ENCODE measurements at regions not wholly inside any gene's neighbourhood (a gene's known extent, or its start where the extent isn't known, plus 50 kb on each side); places are given as distances from the start of the nearest gene placed in this dataset.

GRCh38 chr2:103959174-103960128 is 894.5 kb upstream of the POU3F3 start:
- DNase-seq, result peak; percentile 4

- DNase-seq, result no peak
Observed at GRCh38 chr2:103960129-103960513, 893.8 kb upstream of the POU3F3 start.

- no peak for DNase-seq
Observed at GRCh38 chr2:103960951-103961350, 893.0 kb upstream of the POU3F3 start.

GRCh38 chr2:103961862-103962261 is 892.1 kb upstream of the POU3F3 start:
- DNase-seq, result no peak

- DNase-seq, result no peak
Observed at GRCh38 chr2:103962670-103963069, 891.2 kb upstream of the POU3F3 start.

GRCh38 chr2:103963146-103963725 is 890.7 kb upstream of the POU3F3 start:
- DNase-seq, result no peak

- DNase-seq, result no peak
Observed at GRCh38 chr2:103977241-103977640, 876.7 kb upstream of the POU3F3 start.

- DNase-seq, result no peak
Observed at GRCh38 chr2:103977668-103978067, 876.2 kb upstream of the POU3F3 start.

GRCh38 chr2:103980401-103980800 is 873.5 kb upstream of the POU3F3 start:
- DNase-seq, result no peak

- no peak for DNase-seq
Observed at GRCh38 chr2:103982691-103983090, 871.2 kb upstream of the POU3F3 start.

- DNase-seq, result no peak
Observed at GRCh38 chr2:103986001-103986400, 867.9 kb upstream of the POU3F3 start.

- DNase-seq, result no peak
Observed at GRCh38 chr2:103991591-103991990, 862.3 kb upstream of the POU3F3 start.

- no peak for DNase-seq
Observed at GRCh38 chr2:104004821-104005220, 849.1 kb upstream of the POU3F3 start.

GRCh38 chr2:104016801-104017200 is 837.1 kb upstream of the POU3F3 start:
- no peak for DNase-seq

GRCh38 chr2:104023306-104023705 is 830.6 kb upstream of the POU3F3 start:
- no peak for DNase-seq

- DNase-seq, result no peak
Observed at GRCh38 chr2:104023765-104024164, 830.1 kb upstream of the POU3F3 start.

GRCh38 chr2:104025295-104025694 is 828.6 kb upstream of the POU3F3 start:
- no peak for DNase-seq

- no peak for DNase-seq
Observed at GRCh38 chr2:104026725-104027124, 827.2 kb upstream of the POU3F3 start.

- no peak for DNase-seq
Observed at GRCh38 chr2:104027321-104027720, 826.6 kb upstream of the POU3F3 start.

GRCh38 chr2:104028061-104028460 is 825.9 kb upstream of the POU3F3 start:
- no peak for DNase-seq

GRCh38 chr2:104033399-104033798 is 820.5 kb upstream of the POU3F3 start:
- DNase-seq, result no peak

GRCh38 chr2:104040771-104041170 is 813.1 kb upstream of the POU3F3 start:
- no peak for DNase-seq

- no peak for DNase-seq
Observed at GRCh38 chr2:104041351-104041750, 812.6 kb upstream of the POU3F3 start.

- no peak for DNase-seq
Observed at GRCh38 chr2:104043864-104044263, 810.1 kb upstream of the POU3F3 start.
